ENCODE measurements at regions not wholly inside any gene's neighbourhood (a gene's known extent, or its start where the extent isn't known, plus 50 kb on each side); places are given as distances from the start of the nearest gene placed in this dataset.

- Histone ChIP-seq H3K36me3 (no peaks in the 10 kb centered on the region), H3K4me1 (no peaks in the 10 kb centered on the region), H3K27ac (no peak overlapping the region), H3K4me3 (no peak overlapping the region), H3K27me3 (no peaks in the 10 kb centered on the region), H3K9me3 (no peaks in the 10 kb centered on the region)
- intact Hi-C loops (cut with DNase I): no loop called here
- DNase-seq (no peak), ATAC-seq (no peak)
- no peak for TF ChIP-seq CTCF (IDR thresholded peaks at IDR 0.05)
- TF ChIP-seq POLR2A (IDR thresholded peaks at IDR 0.05): no peak
- WGBS, 4 donors: 55 to 85% (median 80%) methylated on average over 3 of the region's 3 CpGs
These were observed 263.4 kb downstream of the TTLL7 start for GRCh38 chr1:83735526-83735925.

- H3K27ac ChIP-seq: no peak overlapping the region
- H3K4me1 ChIP-seq: no peaks in the 10 kb centered on the region
- intact Hi-C loops (cut with DNase I): no loop called here
- ATAC-seq (no peak), DNase-seq (no peak)
- no peaks in the 10 kb centered on the region for H3K27me3 ChIP-seq
- 89 to 95% (median 93%) methylated on average over 13 of the region's 13 CpGs for WGBS, 4 donors
- no peak for TF ChIP-seq CTCF (IDR thresholded peaks at IDR 0.05)
- TF ChIP-seq POLR2A (IDR thresholded peaks at IDR 0.05): no peak
- H3K36me3 ChIP-seq: no peaks in the 10 kb centered on the region
- no peaks in the 10 kb centered on the region for H3K9me3 ChIP-seq
- no peak overlapping the region for H3K4me3 ChIP-seq
These were observed 264.5 kb downstream of the TTLL7 start for GRCh38 chr1:83734420-83734819.

GRCh38 chr1:83725735-83726360 is 273.1 kb downstream of the TTLL7 start:
- no peak for DNase-seq
- no peak for TF ChIP-seq CTCF (IDR thresholded peaks at IDR 0.05)
- TF ChIP-seq POLR2A (IDR thresholded peaks at IDR 0.05): no peak
- Histone ChIP-seq H3K27ac (no peak overlapping the region), H3K27me3 (no peaks in the 10 kb centered on the region), H3K4me1 (no peaks in the 10 kb centered on the region), H3K36me3 (no peaks in the 10 kb centered on the region), H3K4me3 (no peak overlapping the region), H3K9me3 (no peaks in the 10 kb centered on the region)
- intact Hi-C loops (cut with DNase I): no loop called here
- ATAC-seq: no peak
- 95 to 98% (median 96%) methylated on average over 5 of the region's 5 CpGs for WGBS, 4 donors

GRCh38 chr1:83718338-83718737 is 280.6 kb downstream of the TTLL7 start:
- Histone ChIP-seq H3K9me3 (no peaks in the 10 kb centered on the region), H3K27me3 (no peaks in the 10 kb centered on the region), H3K36me3 (no peaks in the 10 kb centered on the region), H3K4me1 (no peaks in the 10 kb centered on the region), H3K4me3 (no peak overlapping the region), H3K27ac (no peak overlapping the region)
- intact Hi-C loops (cut with DNase I): no loop called here
- 92 to 93% (median 93%) methylated on average over 6 of the region's 6 CpGs for WGBS, 4 donors
- DNase-seq: no peak
- no peak for ATAC-seq
- TF ChIP-seq CTCF (IDR thresholded peaks at IDR 0.05): no peak
- TF ChIP-seq POLR2A (IDR thresholded peaks at IDR 0.05): no peak
